Natural killer cell (primary cell): ENCODE measurements at regions not wholly inside any gene's neighbourhood (a gene's known extent, or its start where the extent isn't known, plus 50 kb on each side); places are given as distances from the start of the nearest gene placed in this dataset.
"Not testable (repeated sequence)": the region's sequence is repeated elsewhere in the genome, so short reads cannot be mapped to it uniquely, and the experiment has no call there.

Experiments
- ATAC-seq, 3 donors: fragments of 150-1000 bp in 2 of 3; fragments of 200-7000 bp in 1 of 3; cut with Tn5 transposase; 1 replicate in 1 of 3; 2 replicates in 2 of 3; pipeline ENCODE4 v1.10.0; 2021; ENCODE audit warnings: mild to moderate bottlenecking in 2 of 3, moderate library complexity in 2 of 3
- DNase-seq, 2 donors: peaks; one replicate each; pipeline versions ENCODE4 v3.0.0 to v3.0.0-alpha.2; 2013 to 2021; ENCODE audit warnings: mixed read lengths in 1 of 2
- H3K27ac ChIP-seq: one replicate; pipeline ENCODE4 v1.5.1; 2013; ENCODE audit warnings: mild to moderate bottlenecking, low read length
- H3K27me3 ChIP-seq: one replicate; pipeline ENCODE4 v1.6.1; 2013; ENCODE audit warnings: low read length; ENCODE audit not compliant: control insufficient read depth, insufficient read depth
- H3K36me3 ChIP-seq: one replicate; pipeline ENCODE4 v1.6.1; 2013; ENCODE audit warnings: low read length; ENCODE audit not compliant: control insufficient read depth, insufficient read depth
- H3K4me1 ChIP-seq: one replicate; pipeline ENCODE4 v1.6.1; 2013; ENCODE audit warnings: low read length; ENCODE audit not compliant: control insufficient read depth, insufficient read depth
- H3K4me3 ChIP-seq: one replicate; pipeline ENCODE4 v1.5.1; 2013; ENCODE audit warnings: low read length
- H3K9me3 ChIP-seq: one replicate; pipeline ENCODE4 v1.6.1; 2013; ENCODE audit warnings: low read length; ENCODE audit not compliant: control insufficient read depth, insufficient read depth
- H3K27ac Mint-ChIP-seq, 2 donors: one replicate each; pipeline ENCODE4 v1.8.0; 2022; ENCODE audit warnings: mild to moderate bottlenecking in 2 of 2, mixed read lengths in 2 of 2, moderate library complexity in 1 of 2
- H3K27me3 Mint-ChIP-seq, 2 donors: one replicate each; pipeline ENCODE4 v1.8.0; 2022; ENCODE audit warnings: low read depth in 2 of 2, mixed read lengths in 2 of 2
- H3K36me3 Mint-ChIP-seq: one replicate; pipeline ENCODE4 v1.8.0; 2022; ENCODE audit warnings: mixed read lengths
- H3K4me1 Mint-ChIP-seq, 2 donors: one replicate each; pipeline ENCODE4 v1.8.0; 2022; ENCODE audit warnings: mixed read lengths in 2 of 2
- H3K4me3 Mint-ChIP-seq: one replicate; pipeline ENCODE4 v1.8.0; 2022; ENCODE audit warnings: mild to moderate bottlenecking, moderate library complexity, mixed read lengths
- H3K9me3 Mint-ChIP-seq, 2 donors: one replicate each; pipeline ENCODE4 v1.8.0; 2022; ENCODE audit warnings: mixed read lengths in 2 of 2
- WGBS: methylation state at CpG from one replicate; pipeline ENCODE4 v1.1.7; 2013; ENCODE audit warnings: missing lambda C conversion rate; ENCODE audit not compliant: insufficient coverage; 5-methylcytosine and 5-hydroxymethylcytosine counted together
- intact Hi-C: fragments of 100-400 bp; cut with micrococcal nuclease; formaldehyde crosslinking; loops from one replicate; pipeline ENCODE4 v1.14.2; 2022
- TF ChIP-seq, protein P1 (sequence below): fragments of 200-600 bp; IDR thresholded peaks from one replicate; pipeline ENCODE4 v1.8.0; 2022; ENCODE audit warnings: antibody characterized with exemption

DNA sequence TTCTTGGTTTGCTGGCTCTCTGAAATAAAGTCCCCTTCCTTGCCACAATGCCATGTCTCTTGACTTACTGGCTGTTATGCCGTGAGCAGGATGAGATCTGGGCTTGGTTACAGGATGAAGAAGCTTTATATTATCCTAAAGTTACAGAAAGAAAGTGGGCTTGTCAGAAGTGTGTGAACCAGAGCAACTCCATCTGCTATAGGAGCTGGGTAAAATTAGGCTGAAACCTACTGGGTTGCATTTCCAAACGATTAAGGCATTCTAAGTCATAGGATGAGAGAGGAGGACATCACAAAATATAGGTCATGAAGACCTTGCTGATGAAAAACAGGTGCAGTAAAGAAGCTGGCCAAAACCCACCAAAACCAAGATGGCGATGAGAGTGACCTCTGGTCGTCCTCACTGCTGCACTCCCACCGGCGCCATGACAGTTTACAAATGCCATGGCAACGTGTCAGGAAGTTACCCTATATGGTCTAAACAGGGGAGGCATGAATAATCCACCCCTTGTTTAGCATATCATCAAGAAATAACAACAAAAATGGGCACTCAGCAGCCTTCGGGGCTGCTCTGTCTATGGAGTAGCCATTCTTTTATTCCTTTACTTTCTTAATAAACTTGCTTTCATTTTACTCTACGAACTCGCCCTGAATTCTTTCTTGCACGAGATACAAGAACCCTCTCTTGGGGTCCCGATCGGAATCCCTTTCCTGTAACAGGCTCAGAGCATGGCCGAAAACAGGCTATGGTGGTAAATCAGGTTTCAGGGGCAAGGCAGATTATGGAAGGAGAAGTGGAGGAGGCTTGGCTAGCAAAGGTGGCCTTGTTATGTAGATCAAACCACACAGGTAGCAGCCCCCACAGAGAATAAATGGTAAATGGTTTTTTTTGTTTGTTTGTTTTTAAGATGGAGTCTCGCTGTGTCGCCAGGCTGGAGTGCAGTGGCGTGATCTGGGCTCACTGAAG is 81.3 kb upstream of the C16orf82 start:
- DNase-seq (no peak), ATAC-seq (no peak)
- intact Hi-C loops, result no loop called here
- H3K4me3 Mint-ChIP-seq, result no peak overlapping the region
- no peaks in the 10 kb centered on the region for H3K4me1 Mint-ChIP-seq
- H3K36me3 ChIP-seq, result no peaks in the 10 kb centered on the region
- peaks cover 12 to 26% of the 10 kb centered on the region in 2 donors for H3K27me3 Mint-ChIP-seq
- TF ChIP-seq, protein P1, sequence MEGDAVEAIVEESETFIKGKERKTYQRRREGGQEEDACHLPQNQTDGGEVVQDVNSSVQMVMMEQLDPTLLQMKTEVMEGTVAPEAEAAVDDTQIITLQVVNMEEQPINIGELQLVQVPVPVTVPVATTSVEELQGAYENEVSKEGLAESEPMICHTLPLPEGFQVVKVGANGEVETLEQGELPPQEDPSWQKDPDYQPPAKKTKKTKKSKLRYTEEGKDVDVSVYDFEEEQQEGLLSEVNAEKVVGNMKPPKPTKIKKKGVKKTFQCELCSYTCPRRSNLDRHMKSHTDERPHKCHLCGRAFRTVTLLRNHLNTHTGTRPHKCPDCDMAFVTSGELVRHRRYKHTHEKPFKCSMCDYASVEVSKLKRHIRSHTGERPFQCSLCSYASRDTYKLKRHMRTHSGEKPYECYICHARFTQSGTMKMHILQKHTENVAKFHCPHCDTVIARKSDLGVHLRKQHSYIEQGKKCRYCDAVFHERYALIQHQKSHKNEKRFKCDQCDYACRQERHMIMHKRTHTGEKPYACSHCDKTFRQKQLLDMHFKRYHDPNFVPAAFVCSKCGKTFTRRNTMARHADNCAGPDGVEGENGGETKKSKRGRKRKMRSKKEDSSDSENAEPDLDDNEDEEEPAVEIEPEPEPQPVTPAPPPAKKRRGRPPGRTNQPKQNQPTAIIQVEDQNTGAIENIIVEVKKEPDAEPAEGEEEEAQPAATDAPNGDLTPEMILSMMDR, result no peak
- H3K27me3 ChIP-seq, result no peaks in the 10 kb centered on the region
- H3K9me3 ChIP-seq, result no peaks in the 10 kb centered on the region
- no peaks in the 10 kb centered on the region for H3K36me3 Mint-ChIP-seq
- no peaks in the 10 kb centered on the region for H3K9me3 Mint-ChIP-seq
- H3K4me3 ChIP-seq, result no peak overlapping the region
- WGBS, result 78% methylated on average over 17 of the region's 17 CpGs
- H3K27ac Mint-ChIP-seq, result no peak overlapping the region
- no peak overlapping the region for H3K27ac ChIP-seq
- H3K4me1 ChIP-seq, result no peaks in the 10 kb centered on the region

DNA sequence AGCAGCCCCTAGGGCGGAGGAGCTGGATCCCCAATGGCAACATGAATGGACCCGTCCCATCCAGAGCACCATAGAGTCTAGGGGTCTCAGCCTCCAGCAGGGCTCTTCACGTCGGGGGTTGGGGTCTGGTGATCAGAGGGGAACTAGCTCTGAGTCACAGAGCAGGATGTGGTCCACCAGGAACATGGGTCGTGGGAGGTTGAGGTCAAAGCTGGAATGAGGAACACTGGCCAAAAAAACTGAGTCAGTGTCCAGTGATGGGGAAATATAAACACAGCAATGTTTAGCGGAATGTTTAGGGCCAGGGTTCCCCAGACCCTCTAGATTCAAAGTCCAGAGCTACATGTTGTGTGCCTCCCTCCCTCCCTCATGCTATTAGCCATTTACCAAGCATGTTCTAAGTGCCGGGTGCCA is 79.1 kb upstream of the C16orf82 start:
- ATAC-seq, result no peak

DNA sequence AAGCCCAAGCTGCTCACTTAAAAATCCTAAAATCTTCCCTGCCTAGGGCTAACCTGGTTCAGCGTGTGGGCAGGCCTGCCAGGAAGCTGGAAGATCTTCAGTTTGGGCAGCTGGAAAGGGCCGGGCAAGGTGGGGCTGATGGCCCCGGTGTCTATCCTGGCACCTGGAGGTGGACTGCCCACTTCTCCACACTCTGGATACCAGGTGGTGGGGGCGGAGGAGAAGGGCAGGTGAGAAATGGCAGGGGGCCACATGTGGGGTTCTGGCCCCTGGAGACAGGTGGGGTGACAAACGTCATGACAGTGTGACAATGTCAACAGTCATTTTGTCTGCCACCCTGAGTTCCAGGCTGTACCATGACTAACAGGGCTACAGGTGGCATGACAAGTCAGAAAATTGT is 78.5 kb upstream of the C16orf82 start:
- H3K27ac ChIP-seq, result no peak overlapping the region
- H3K27ac Mint-ChIP-seq, result no peak overlapping the region
- peaks cover 12 to 32% of the 10 kb centered on the region in 2 donors for H3K27me3 Mint-ChIP-seq
- DNase-seq (no peak), ATAC-seq (no peak)
- TF ChIP-seq, protein P1, result no peak
- H3K9me3 ChIP-seq, result no peaks in the 10 kb centered on the region
- no peak overlapping the region for H3K4me3 Mint-ChIP-seq
- no peak overlapping the region for H3K4me3 ChIP-seq
- H3K36me3 Mint-ChIP-seq, result no peaks in the 10 kb centered on the region
- no peaks in the 10 kb centered on the region for H3K27me3 ChIP-seq
- no peaks in the 10 kb centered on the region for H3K36me3 ChIP-seq
- H3K9me3 Mint-ChIP-seq, result no peaks in the 10 kb centered on the region
- no peaks in the 10 kb centered on the region for H3K4me1 Mint-ChIP-seq
- 78% methylated on average over 5 of the region's 5 CpGs for WGBS
- H3K4me1 ChIP-seq, result no peaks in the 10 kb centered on the region
- intact Hi-C loops, result no loop called here

More for the DNA sequence above, 79.1 kb upstream of the C16orf82 start:
- no peaks in the 10 kb centered on the region for H3K4me1 ChIP-seq
- no peaks in the 10 kb centered on the region for H3K9me3 Mint-ChIP-seq
- no peak overlapping the region for H3K4me3 Mint-ChIP-seq
- WGBS, result 53% methylated on average over 7 of the region's 7 CpGs
- peaks cover 12 to 33% of the 10 kb centered on the region in 2 donors for H3K27me3 Mint-ChIP-seq
- H3K9me3 ChIP-seq, result no peaks in the 10 kb centered on the region
- no peaks in the 10 kb centered on the region for H3K27me3 ChIP-seq
- DNase-seq, result no peak
- H3K4me1 Mint-ChIP-seq, result no peaks in the 10 kb centered on the region
- H3K36me3 ChIP-seq, result no peaks in the 10 kb centered on the region
- H3K4me3 ChIP-seq, result no peak overlapping the region
- intact Hi-C loops, result no loop called here
- H3K36me3 Mint-ChIP-seq, result no peaks in the 10 kb centered on the region
- H3K27ac ChIP-seq, result no peak overlapping the region
- H3K27ac Mint-ChIP-seq, result no peak overlapping the region
- TF ChIP-seq, protein P1, result no peak

DNA sequence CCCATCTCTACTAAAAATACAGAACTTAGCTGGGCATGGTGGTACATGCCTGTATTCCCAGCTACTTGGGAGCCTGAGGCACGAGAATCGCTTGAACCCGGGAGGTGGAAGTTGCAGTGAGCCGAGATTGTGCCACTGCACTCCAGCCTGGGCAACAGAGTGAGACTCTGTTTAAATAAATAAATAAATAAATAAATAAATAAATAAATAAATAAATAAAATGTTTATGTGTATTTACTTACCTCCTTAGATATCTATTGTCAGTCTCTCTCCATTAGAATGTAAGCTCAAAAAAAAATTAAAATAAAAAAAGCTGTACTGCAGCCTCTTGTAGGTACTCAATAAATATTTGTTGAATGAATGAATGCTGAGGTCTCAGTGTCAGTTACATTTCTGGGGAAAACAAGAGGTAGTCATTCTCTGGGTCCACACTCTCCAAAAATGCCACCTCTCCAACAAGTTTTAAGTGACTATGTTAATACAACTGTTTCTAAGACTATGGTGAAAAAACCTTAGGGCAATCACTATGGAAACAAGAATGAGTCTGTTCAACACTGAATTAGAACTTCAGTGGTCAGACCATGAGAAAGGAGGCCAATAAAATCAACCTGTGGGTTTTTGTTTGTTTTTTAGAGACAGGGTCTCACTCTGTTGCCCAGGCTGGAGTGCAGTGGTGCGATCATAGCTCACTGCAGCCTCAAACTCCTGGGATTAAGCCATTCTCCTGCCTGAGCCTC is 76.2 kb upstream of the C16orf82 start:
- H3K36me3 ChIP-seq, H3K9me3 Mint-ChIP-seq, H3K36me3 Mint-ChIP-seq, H3K27me3 ChIP-seq, H3K4me1 Mint-ChIP-seq, H3K27ac ChIP-seq, ATAC-seq, DNase-seq, H3K9me3 ChIP-seq, H3K4me3 Mint-ChIP-seq, H3K27ac Mint-ChIP-seq, intact Hi-C loops, H3K4me3 ChIP-seq, H3K4me1 ChIP-seq: not testable (repeated sequence)
- peaks cover 13 to 31% of the 10 kb centered on the region in 2 donors for H3K27me3 Mint-ChIP-seq
- WGBS, result 77% methylated on average over 4 of the region's 5 CpGs
